Kidney (tissue), 13 donors: ENCODE measurements at regions not wholly inside any gene's neighbourhood (a gene's known extent, or its start where the extent isn't known, plus 50 kb on each side); places are given as distances from the start of the nearest gene placed in this dataset.
"Not testable (repeated sequence)": the region's sequence is repeated elsewhere in the genome, so short reads cannot be mapped to it uniquely, and the experiment has no call there.

Experiments
- DNase-seq, 5 donors: peaks; one replicate each; pipeline ENCODE4 v3.0.0-alpha.2; 2013 to 2020
- FAIRE-seq: peaks from 2 replicates; lab custom pipeline; 2012; peaks lifted over from hg19 to GRCh38; lab: Jason Lieb, UNC
- H3K27ac ChIP-seq, 2 donors: one replicate each; pipeline ENCODE4 v1.7.0; 2013; ENCODE audit warnings: low read depth in 2 of 2, low read length in 2 of 2, inconsistent platforms in 1 of 2
- H3K27me3 ChIP-seq: one replicate; pipeline ENCODE4 v1.7.1; 2013; ENCODE audit warnings: low read length, inconsistent platforms; ENCODE audit not compliant: control insufficient read depth, insufficient read depth
- H3K36me3 ChIP-seq, 3 donors: one replicate each; pipeline versions ENCODE4 v1.7.0 to v1.7.1; 2013; ENCODE audit warnings: low read length in 3 of 3, control low read depth in 1 of 3, inconsistent platforms in 1 of 3; ENCODE audit not compliant: insufficient read depth in 3 of 3, control insufficient read depth in 2 of 3
- H3K4me1 ChIP-seq, 3 donors: one replicate each; pipeline versions ENCODE4 v1.7.0 to v1.7.1; 2013; ENCODE audit warnings: low read length in 3 of 3, inconsistent platforms in 1 of 3, low read depth in 1 of 3; ENCODE audit not compliant: control insufficient read depth in 2 of 3, insufficient read depth in 2 of 3
- H3K4me3 ChIP-seq, 3 donors: one replicate each; pipeline versions ENCODE4 v1.7.0 to v1.8.1; 2013; ENCODE audit warnings: low read length in 3 of 3, control low read depth in 1 of 3, inconsistent platforms in 1 of 3
- H3K9ac ChIP-seq, 3 donors: one replicate each; pipeline versions ENCODE4 v1.7.0 to v1.7.1; 2013; ENCODE audit warnings: low read length in 3 of 3, control low read depth in 1 of 3, inconsistent platforms in 1 of 3
- H3K9me3 ChIP-seq, 3 donors: one replicate each; pipeline versions ENCODE4 v1.7.0 to v1.7.1; 2013; ENCODE audit warnings: low read length in 3 of 3, control low read depth in 1 of 3, inconsistent platforms in 1 of 3; ENCODE audit not compliant: control insufficient read depth in 2 of 3, insufficient read depth in 1 of 3
- CTCF ChIP-seq: IDR thresholded peaks from 3 replicates; pipeline ENCODE4 v1.5.1; 2012; ENCODE audit warnings: mild to moderate bottlenecking, moderate library complexity, borderline replicate concordance; ENCODE audit not compliant: insufficient read depth; ENCODE audit errors: extremely low read depth
- intact Hi-C: fragments of 100-400 bp; cut with DNase I; formaldehyde crosslinking; loops from one replicate; pipeline ENCODE4 v1.11.1; 2022
- donor health status: control.
- donor health status: control.
- donor health status: control.
- donor health status: control.
- donor health status: control.
- donor health status: DM: yes; HTN: yes; CAD: no.
- donor health status: Normal renal cell carcinoma (clear cell type).

- H3K9me3 ChIP-seq, H3K36me3 ChIP-seq, H3K27ac ChIP-seq, H3K4me3 ChIP-seq, intact Hi-C loops, H3K4me1 ChIP-seq, H3K27me3 ChIP-seq, FAIRE-seq, H3K9ac ChIP-seq, DNase-seq: not testable (repeated sequence)
These were observed 202.4 kb downstream of the RTP5 start for GRCh38 chr2:242071936-242072335.

DNA sequence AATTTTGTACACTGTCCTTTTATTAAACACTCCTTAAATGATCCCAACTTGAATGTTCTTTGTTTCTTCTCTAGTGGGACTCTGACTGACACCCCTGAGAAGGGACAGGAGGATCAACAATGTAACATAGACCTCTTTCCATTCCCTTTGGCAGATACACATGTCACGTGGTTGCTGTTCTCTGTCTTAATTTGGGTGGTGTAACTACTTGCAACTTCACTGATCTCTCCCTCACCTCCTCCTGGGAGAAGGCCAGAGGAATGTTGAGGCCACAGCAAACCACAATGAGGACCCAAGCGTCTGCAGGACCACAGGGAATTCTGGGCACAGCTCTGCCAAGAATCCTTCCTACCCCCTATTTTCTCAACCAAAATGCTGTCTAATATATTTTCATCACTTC, 205.6 kb downstream of the RTP5 start:
- Histone ChIP-seq H3K4me3 (no peak overlapping the region), H3K9me3 (no peaks in the 10 kb centered on the region), H3K36me3 (no peaks in the 10 kb centered on the region), H3K9ac (no peak overlapping the region), H3K27ac (no peak overlapping the region), H3K4me1 (no peaks in the 10 kb centered on the region), H3K27me3 (no peaks in the 10 kb centered on the region)
- intact Hi-C loops = no loop called here
- TF ChIP-seq CTCF = no peak
- DNase-seq (no peak), FAIRE-seq (no peak)

DNA sequence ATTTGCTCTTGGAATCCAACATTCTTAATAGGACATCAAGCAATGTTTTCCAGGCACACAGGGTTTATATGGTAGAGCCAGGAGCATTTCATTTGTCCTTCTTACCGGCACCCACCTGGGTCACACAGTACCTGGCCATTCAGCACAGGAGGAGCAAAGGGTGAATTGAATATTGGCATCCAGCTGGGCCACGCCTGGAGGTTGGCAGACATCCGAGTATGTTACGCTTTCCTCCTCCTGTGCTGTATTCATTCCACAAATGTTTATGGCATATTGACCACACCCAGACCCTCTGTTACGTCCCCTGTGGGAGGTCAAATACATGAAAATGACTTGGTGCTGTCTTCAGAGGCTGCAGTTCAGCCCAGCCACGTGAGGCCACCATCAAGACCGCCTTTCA, 206.2 kb downstream of the RTP5 start:
- DNase-seq (no peak), FAIRE-seq (no peak)
- intact Hi-C loops = no loop called here
- no peak overlapping the region for H3K9ac ChIP-seq
- no peak overlapping the region for H3K27ac ChIP-seq
- H3K4me3 ChIP-seq = no peak overlapping the region
- no peak for TF ChIP-seq CTCF
- no peaks in the 10 kb centered on the region for H3K4me1 ChIP-seq
- no peaks in the 10 kb centered on the region for H3K36me3 ChIP-seq
- H3K9me3 ChIP-seq = no peaks in the 10 kb centered on the region
- no peaks in the 10 kb centered on the region for H3K27me3 ChIP-seq

DNA sequence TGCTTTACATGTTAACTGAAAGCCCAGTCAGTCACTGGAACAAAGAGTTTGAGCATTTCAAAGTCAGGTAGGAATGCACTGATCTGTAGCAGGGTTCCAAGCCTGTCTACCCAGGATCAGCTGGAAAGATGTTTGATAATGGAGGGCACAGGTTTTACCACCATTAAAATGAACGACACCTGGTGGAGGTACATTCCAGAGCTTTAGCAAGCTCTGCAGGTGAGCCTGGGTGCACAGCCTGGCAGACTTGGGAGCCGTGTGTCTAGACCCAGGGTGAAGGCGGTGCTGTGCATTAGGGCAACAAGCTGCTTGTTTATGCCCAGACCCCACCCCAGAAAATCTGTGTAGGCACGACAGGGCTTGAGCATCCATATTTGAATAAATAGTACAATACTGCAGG, 206.7 kb downstream of the RTP5 start:
- H3K27me3 ChIP-seq, DNase-seq, H3K9ac ChIP-seq, intact Hi-C loops, H3K4me1 ChIP-seq, H3K27ac ChIP-seq, FAIRE-seq, H3K4me3 ChIP-seq, H3K36me3 ChIP-seq, H3K9me3 ChIP-seq: not testable (repeated sequence)

DNA sequence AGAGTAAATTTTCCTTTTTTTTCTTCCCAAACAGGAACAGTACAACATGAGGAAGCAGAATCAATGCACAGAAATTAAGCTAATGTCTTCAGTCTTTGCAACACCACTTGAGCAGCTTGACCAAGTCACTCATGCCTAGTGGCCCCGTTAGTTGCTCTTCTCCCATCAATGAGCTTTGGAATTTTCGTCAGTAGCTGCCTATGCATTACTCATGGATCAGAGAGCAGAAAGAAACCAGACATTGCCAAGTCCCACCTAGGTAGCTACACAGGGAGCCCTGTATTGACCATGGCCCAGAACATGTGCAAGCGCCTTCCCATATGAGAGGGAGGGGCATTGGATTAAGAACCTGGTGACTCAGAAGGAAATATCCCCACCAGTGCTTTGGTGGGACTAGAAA, 208.9 kb downstream of the RTP5 start:
- H3K9ac ChIP-seq, H3K27me3 ChIP-seq, intact Hi-C loops, FAIRE-seq, H3K36me3 ChIP-seq, DNase-seq, H3K4me3 ChIP-seq, H3K9me3 ChIP-seq, H3K4me1 ChIP-seq, H3K27ac ChIP-seq: not testable (repeated sequence)

GRCh38 chr2:242079792-242080191, 210.3 kb downstream of the RTP5 start:
- H3K9ac ChIP-seq, H3K4me3 ChIP-seq, intact Hi-C loops, H3K27ac ChIP-seq, FAIRE-seq, H3K4me1 ChIP-seq, H3K9me3 ChIP-seq, DNase-seq, H3K27me3 ChIP-seq, H3K36me3 ChIP-seq: not testable (repeated sequence)

- H3K9ac ChIP-seq, intact Hi-C loops, H3K27ac ChIP-seq, FAIRE-seq, H3K4me3 ChIP-seq, H3K27me3 ChIP-seq, H3K4me1 ChIP-seq, H3K36me3 ChIP-seq, H3K9me3 ChIP-seq, DNase-seq: not testable (repeated sequence)
These were observed 211.2 kb downstream of the RTP5 start for GRCh38 chr2:242080575-242081214.
